ENCODE measurements at regions not wholly inside any gene's neighbourhood (a gene's known extent, or its start where the extent isn't known, plus 50 kb on each side); places are given as distances from the start of the nearest gene placed in this dataset.

- ATAC-seq (no peak), DNase-seq (no peak)
- Histone ChIP-seq H3K27ac (no peak overlapping the region), H3K4me1 (peaks cover 5 to 47% (median 34%) of the 10 kb centered on the region in 9 donors), H3K36me3 (no peaks in the 10 kb centered on the region), H3K4me3 (no peak overlapping the region), H3K27me3 (no peaks in the 10 kb centered on the region), H3K9me3 (no peaks in the 10 kb centered on the region)
- TF ChIP-seq, protein P1, sequence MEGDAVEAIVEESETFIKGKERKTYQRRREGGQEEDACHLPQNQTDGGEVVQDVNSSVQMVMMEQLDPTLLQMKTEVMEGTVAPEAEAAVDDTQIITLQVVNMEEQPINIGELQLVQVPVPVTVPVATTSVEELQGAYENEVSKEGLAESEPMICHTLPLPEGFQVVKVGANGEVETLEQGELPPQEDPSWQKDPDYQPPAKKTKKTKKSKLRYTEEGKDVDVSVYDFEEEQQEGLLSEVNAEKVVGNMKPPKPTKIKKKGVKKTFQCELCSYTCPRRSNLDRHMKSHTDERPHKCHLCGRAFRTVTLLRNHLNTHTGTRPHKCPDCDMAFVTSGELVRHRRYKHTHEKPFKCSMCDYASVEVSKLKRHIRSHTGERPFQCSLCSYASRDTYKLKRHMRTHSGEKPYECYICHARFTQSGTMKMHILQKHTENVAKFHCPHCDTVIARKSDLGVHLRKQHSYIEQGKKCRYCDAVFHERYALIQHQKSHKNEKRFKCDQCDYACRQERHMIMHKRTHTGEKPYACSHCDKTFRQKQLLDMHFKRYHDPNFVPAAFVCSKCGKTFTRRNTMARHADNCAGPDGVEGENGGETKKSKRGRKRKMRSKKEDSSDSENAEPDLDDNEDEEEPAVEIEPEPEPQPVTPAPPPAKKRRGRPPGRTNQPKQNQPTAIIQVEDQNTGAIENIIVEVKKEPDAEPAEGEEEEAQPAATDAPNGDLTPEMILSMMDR (IDR thresholded peaks at IDR 0.05) = no peak
- intact Hi-C loops (cut with DNase I) = loop anchor here in 1 of 10 donors (5.0 to 10.0 kb wide), 2 partner anchors 63 to 104 kb away; no protein-coding TSS in a partner anchor
- 90 to 92% methylated on average over 2 of the region's 2 CpGs for WGBS, 2 donors
These were observed 187.8 kb upstream of the JAG1 start for GRCh38 chr20:10861619-10862018.

- H3K4me1 ChIP-seq = peaks cover 5 to 33% (median 19%) of the 10 kb centered on the region in 9 donors
- no peak overlapping the region for H3K4me3 ChIP-seq
- TF ChIP-seq, protein P1 (IDR thresholded peaks at IDR 0.05) = no peak
- H3K36me3 ChIP-seq = no peaks in the 10 kb centered on the region
- H3K27me3 ChIP-seq = no peaks in the 10 kb centered on the region
- 43 to 45% methylated on average over 6 of the region's 6 CpGs for WGBS, 2 donors
- intact Hi-C loops (cut with DNase I) = loop anchor here in 2 of 10 donors (2.0 to 10.0 kb wide), 3 partner anchors 37 to 106 kb away; no protein-coding TSS in a partner anchor
- no peaks in the 10 kb centered on the region for H3K9me3 ChIP-seq
- ATAC-seq = peak; percentile 59 to 86 (median 77)
- H3K27ac ChIP-seq = peak overlapping the region; percentile 24 to 86 (median 70)
- DNase-seq = peak in 1 of 2 donors; percentile 33
These were observed 189.7 kb upstream of the JAG1 start for GRCh38 chr20:10863337-10864060.

DNA sequence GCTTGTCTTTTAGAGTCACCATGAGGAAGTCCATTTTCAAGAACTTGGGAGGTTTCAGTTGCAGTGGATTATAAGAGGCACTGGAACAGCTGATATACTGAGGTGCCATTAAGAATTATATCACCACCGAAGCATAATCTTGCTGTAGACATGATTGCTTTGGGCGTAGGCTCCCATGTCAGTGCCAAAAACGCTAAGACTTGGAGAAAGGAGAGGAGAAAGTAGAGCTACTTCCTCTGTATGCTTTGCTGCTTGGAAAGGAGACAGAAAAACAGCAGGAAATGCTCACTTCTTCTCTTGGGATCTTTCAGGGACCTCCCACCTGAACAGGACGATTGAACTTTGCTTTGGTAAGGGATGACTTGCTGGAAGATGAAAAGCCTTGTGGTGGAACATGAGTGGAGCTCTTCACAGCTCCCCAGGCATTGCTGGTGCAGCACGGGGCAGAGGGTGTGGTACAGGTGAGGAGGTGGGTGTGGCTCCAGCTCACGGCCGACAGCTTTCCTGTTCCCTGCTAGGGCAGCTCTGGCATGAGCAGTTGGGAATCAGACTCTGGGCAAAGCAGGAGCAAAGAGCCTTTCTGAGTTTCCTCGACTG lies 190.4 kb upstream of the JAG1 start:
- WGBS, 2 donors = 32 to 33% methylated on average over 8 of the region's 8 CpGs
- intact Hi-C loops (cut with DNase I) = loop anchor here in 2 of 10 donors (2.0 to 10.0 kb wide), 3 partner anchors 37 to 107 kb away; no protein-coding TSS in a partner anchor
- H3K27me3 ChIP-seq = no peaks in the 10 kb centered on the region
- no peak overlapping the region for H3K4me3 ChIP-seq
- DNase-seq = peak in 1 of 2 donors; percentile 24
- H3K9me3 ChIP-seq = no peaks in the 10 kb centered on the region
- ATAC-seq = peak; percentile 72 to 88 (median 80)
- peaks cover 5 to 33% (median 19%) of the 10 kb centered on the region in 9 donors for H3K4me1 ChIP-seq
- TF ChIP-seq, protein P1 (IDR thresholded peaks at IDR 0.05) = no peak
- peak overlapping the region; percentile 24 to 86 (median 70) for H3K27ac ChIP-seq
- H3K36me3 ChIP-seq = no peaks in the 10 kb centered on the region

- Histone ChIP-seq H3K4me3 (no peak overlapping the region), H3K36me3 (no peaks in the 10 kb centered on the region), H3K27ac (no peak overlapping the region), H3K9me3 (no peaks in the 10 kb centered on the region), H3K27me3 (no peaks in the 10 kb centered on the region), H3K4me1 (peaks cover under 1 to 21% (median 17%) of the 10 kb centered on the region in 9 donors)
- 92 to 95% methylated on average over 3 of the region's 3 CpGs for WGBS, 2 donors
- TF ChIP-seq, protein P1 (IDR thresholded peaks at IDR 0.05) = no peak
- ATAC-seq (no peak), DNase-seq (no peak)
- intact Hi-C loops (cut with DNase I) = loop anchor here in 1 of 10 donors (10.0 kb wide), 1 partner anchor 57 kb away; no protein-coding TSS in a partner anchor
These were observed 194.5 kb upstream of the JAG1 start for GRCh38 chr20:10868299-10868698.
